ENCODE measurements at regions not wholly inside any gene's neighbourhood (a gene's known extent, or its start where the extent isn't known, plus 50 kb on each side); places are given as distances from the start of the nearest gene placed in this dataset.

DNA sequence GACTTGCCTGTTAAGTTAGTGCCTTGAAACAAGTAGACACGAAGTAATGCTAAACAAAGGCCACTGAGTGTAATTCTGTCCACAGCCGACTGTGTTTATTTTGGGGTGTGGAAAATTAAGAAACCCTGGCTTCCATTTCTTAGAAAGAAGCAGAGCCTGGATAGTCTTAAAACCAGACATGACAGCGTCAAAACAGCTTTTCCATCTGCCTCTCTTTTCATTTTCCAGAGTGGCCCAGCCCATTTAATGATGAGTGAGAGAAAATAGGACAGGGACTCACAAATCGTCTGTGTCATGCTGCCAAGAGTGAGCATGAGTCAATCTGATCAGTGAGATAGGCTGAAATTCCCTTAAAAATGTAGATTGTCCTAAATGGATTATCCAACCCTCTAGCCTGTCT, 485.9 kb downstream of the JRKL start:
- intact Hi-C loops (cut with micrococcal nuclease), result no loop called here
- H2AFZ ChIP-seq (ENCODE audit: low read depth, low read length), result no peak overlapping the region
- H3K9me1 ChIP-seq (replicated peaks; ENCODE audit: control insufficient read depth, extremely low read depth, insufficient read depth, low read length), result no peaks in the 10 kb centered on the region
- H3K4me2 ChIP-seq (ENCODE audit: insufficient read depth, low read length), result no peak overlapping the region
- H3K4me1 ChIP-seq (ENCODE audit: control insufficient read depth, extremely low read depth, insufficient read depth, low read length), result no peaks in the 10 kb centered on the region
- H3K9ac ChIP-seq (replicated peaks; ENCODE audit: extremely low read depth, insufficient read depth, low read length), result no peak overlapping the region
- no peak overlapping the region for H3K4me3 ChIP-seq (replicated peaks in 1 of 3; ENCODE audit: insufficient read depth in 1 of 3, low read depth in 1 of 3, low read length in 3 of 3)
- H3K79me2 ChIP-seq (ENCODE audit: control insufficient read depth, insufficient read depth, low read length), result no peaks in the 10 kb centered on the region
- H3K27ac ChIP-seq (ENCODE audit: insufficient read depth, low read depth, low read length), result no peak overlapping the region
- BruUV-seq (replicated peaks), result no TSS peak
- no peaks in the 10 kb centered on the region for H3K27me3 ChIP-seq (ENCODE audit: control insufficient read depth in 2 of 2, insufficient read depth in 2 of 2, low read length in 2 of 2)
- no peaks in the 10 kb centered on the region for H4K20me1 ChIP-seq (replicated peaks; ENCODE audit: control insufficient read depth, extremely low read depth, insufficient read depth, low read length)
- H3K9me3 ChIP-seq (replicated peaks; ENCODE audit: control insufficient read depth, insufficient read depth, low read length), result no peaks in the 10 kb centered on the region
- CTCF ChIA-PET, result no interaction called here
- DNase-seq (ENCODE audit: low read depth, low spot score) (no peak), FAIRE-seq (no peak)
- no peak for TF ChIP-seq POLR2A (IDR thresholded peaks at IDR 0.05; ENCODE audit: low read depth, low read length)
- no peak for TF ChIP-seq JUN (IDR thresholded peaks at IDR 0.05; ENCODE audit: borderline replicate concordance, insufficient read depth, insufficient read length, low read depth)
- TF ChIP-seq EZH2 (IDR thresholded peaks at IDR 0.05; ENCODE audit: borderline replicate concordance, low read depth, low read length, severe bottlenecking), result no peak
- no peak for TF ChIP-seq MAX (IDR thresholded peaks at IDR 0.05; ENCODE audit: insufficient read depth, insufficient read length)
- no peak for TF ChIP-seq FOS (IDR thresholded peaks at IDR 0.05; ENCODE audit: borderline replicate concordance, insufficient read depth, low read length)
- TF ChIP-seq GATA2 (IDR thresholded peaks at IDR 0.05; ENCODE audit: insufficient read depth, insufficient read length, low read depth, low read length), result no peak
- no peak for TF ChIP-seq MYC (IDR thresholded peaks at IDR 0.05; ENCODE audit: low read depth, low read length)
- POLR2A ChIA-PET, result no interaction called here
- H3K36me3 ChIP-seq (ENCODE audit: control insufficient read depth in 2 of 2, extremely low read depth in 1 of 2, insufficient read depth in 2 of 2, low read length in 2 of 2), result no peaks in the 10 kb centered on the region
- dilution Hi-C loops (cut with MboI; ENCODE audit: extremely low pct_ligation_motif_present, low sequenced_read_pairs), result no loop called here

DNA sequence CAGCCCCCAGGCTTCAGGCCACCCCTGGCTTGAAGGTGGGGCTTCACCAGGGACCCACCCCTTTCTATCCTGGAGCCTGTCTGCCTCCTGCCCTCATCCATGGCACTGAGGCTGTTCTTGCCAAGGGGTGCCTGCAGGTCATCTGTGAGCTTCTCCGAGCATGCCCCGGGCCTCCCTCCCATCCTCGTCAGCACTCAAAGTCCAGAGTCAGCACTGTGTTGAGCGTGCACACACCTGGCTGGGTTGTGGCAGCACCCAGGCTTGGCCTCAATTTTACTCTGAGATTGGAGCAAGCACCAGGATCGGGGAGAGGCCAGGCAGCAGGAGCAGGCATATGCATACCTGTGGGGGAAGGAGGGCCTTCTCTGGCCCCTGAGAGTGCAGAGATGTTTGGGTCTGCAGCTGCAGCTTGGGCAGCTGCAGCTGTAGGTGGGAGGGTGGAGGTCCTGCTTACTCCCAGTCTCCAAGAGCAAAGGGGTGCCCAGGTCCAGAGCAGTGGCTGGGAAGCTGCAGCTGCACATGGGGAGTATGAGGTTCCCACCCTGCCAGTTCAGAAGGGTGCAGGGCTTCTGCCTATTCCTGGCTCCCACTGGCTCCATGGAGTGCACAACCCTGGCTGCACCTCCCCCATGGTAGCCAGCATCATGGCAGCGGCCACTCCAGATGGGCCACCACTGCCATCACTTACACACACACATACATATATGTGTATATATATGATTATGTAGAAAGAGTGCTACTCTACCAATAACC, 488.7 kb downstream of the JRKL start:
- dilution Hi-C loops (cut with MboI; ENCODE audit: extremely low pct_ligation_motif_present, low sequenced_read_pairs), result no loop called here
- no peaks in the 10 kb centered on the region for H4K20me1 ChIP-seq (replicated peaks; ENCODE audit: control insufficient read depth, extremely low read depth, insufficient read depth, low read length)
- intact Hi-C loops (cut with micrococcal nuclease), result no loop called here
- no peak overlapping the region for H3K4me3 ChIP-seq (replicated peaks in 1 of 3; ENCODE audit: insufficient read depth in 1 of 3, low read depth in 1 of 3, low read length in 3 of 3)
- no peak for DNase-seq (ENCODE audit: low read depth, low spot score)
- no peaks in the 10 kb centered on the region for H3K27me3 ChIP-seq (ENCODE audit: control insufficient read depth in 2 of 2, insufficient read depth in 2 of 2, low read length in 2 of 2)
- H3K9me3 ChIP-seq (replicated peaks; ENCODE audit: control insufficient read depth, insufficient read depth, low read length), result no peaks in the 10 kb centered on the region
- no peaks in the 10 kb centered on the region for H3K4me1 ChIP-seq (ENCODE audit: control insufficient read depth, extremely low read depth, insufficient read depth, low read length)
- no peaks in the 10 kb centered on the region for H3K79me2 ChIP-seq (ENCODE audit: control insufficient read depth, insufficient read depth, low read length)
- H3K4me2 ChIP-seq (ENCODE audit: insufficient read depth, low read length), result no peak overlapping the region
- BruUV-seq (replicated peaks), result no TSS peak
- FAIRE-seq, result no peak
- H3K36me3 ChIP-seq (ENCODE audit: control insufficient read depth in 2 of 2, extremely low read depth in 1 of 2, insufficient read depth in 2 of 2, low read length in 2 of 2), result no peaks in the 10 kb centered on the region
- no peak overlapping the region for H3K27ac ChIP-seq (ENCODE audit: insufficient read depth, low read depth, low read length)
- no peak overlapping the region for H2AFZ ChIP-seq (ENCODE audit: low read depth, low read length)
- no peaks in the 10 kb centered on the region for H3K9me1 ChIP-seq (replicated peaks; ENCODE audit: control insufficient read depth, extremely low read depth, insufficient read depth, low read length)
- H3K9ac ChIP-seq (replicated peaks; ENCODE audit: extremely low read depth, insufficient read depth, low read length), result no peak overlapping the region
- TF ChIP-seq JUN (IDR thresholded peaks at IDR 0.05; ENCODE audit: borderline replicate concordance, insufficient read depth, insufficient read length, low read depth), result no peak
- TF ChIP-seq MAX (IDR thresholded peaks at IDR 0.05; ENCODE audit: insufficient read depth, insufficient read length), result no peak
- TF ChIP-seq FOS (IDR thresholded peaks at IDR 0.05; ENCODE audit: borderline replicate concordance, insufficient read depth, low read length), result no peak
- no peak for TF ChIP-seq POLR2AphosphoS5 (IDR thresholded peaks at IDR 0.05; ENCODE audit: insufficient read depth, low read depth, low read length)
- no peak for TF ChIP-seq EZH2 (IDR thresholded peaks at IDR 0.05; ENCODE audit: borderline replicate concordance, low read depth, low read length, severe bottlenecking)
- no peak for TF ChIP-seq MYC (IDR thresholded peaks at IDR 0.05; ENCODE audit: low read depth, low read length)
- TF ChIP-seq POLR2A (IDR thresholded peaks at IDR 0.05; ENCODE audit: low read depth, low read length), result no peak
- TF ChIP-seq CTCF (IDR thresholded peaks at IDR 0.05; ENCODE audit: extremely low read depth in 1 of 2, insufficient read depth in 1 of 2, low read depth in 1 of 2, low read length in 2 of 2), result no peak
- TF ChIP-seq GATA2 (IDR thresholded peaks at IDR 0.05; ENCODE audit: insufficient read depth, insufficient read length, low read depth, low read length), result no peak
- POLR2A ChIA-PET, result no interaction called here
- CTCF ChIA-PET, result no interaction called here

Data from endothelial cell of umbilical vein (primary cell).